Skeletal muscle tissue (tissue), 3 donors: ENCODE measurements at regions not wholly inside any gene's neighbourhood (a gene's known extent, or its start where the extent isn't known, plus 50 kb on each side); places are given as distances from the start of the nearest gene placed in this dataset.

Source experiments
- H3K27ac ChIP-seq: one replicate; pipeline ENCODE4 v1.7.0; 2013; ENCODE audit warnings: mild to moderate bottlenecking, low read depth, low read length, inconsistent platforms
- H3K27me3 ChIP-seq, 3 donors: one replicate each; pipeline ENCODE4 v1.7.0; 2013; ENCODE audit warnings: low read length in 3 of 3; ENCODE audit not compliant: control insufficient read depth in 3 of 3, insufficient read depth in 3 of 3
- H3K36me3 ChIP-seq, 3 donors: one replicate each; pipeline ENCODE4 v1.7.0; 2013; ENCODE audit warnings: low read length in 3 of 3; ENCODE audit not compliant: control insufficient read depth in 3 of 3, insufficient read depth in 3 of 3
- H3K4me1 ChIP-seq, 3 donors: one replicate each; pipeline ENCODE4 v1.7.0; 2013; ENCODE audit warnings: low read length in 3 of 3, mild to moderate bottlenecking in 3 of 3; ENCODE audit not compliant: control insufficient read depth in 3 of 3, insufficient read depth in 3 of 3
- H3K4me3 ChIP-seq, 3 donors: one replicate each; pipeline ENCODE4 v1.7.0; 2013; ENCODE audit warnings: low read length in 3 of 3
- H3K9ac ChIP-seq, 3 donors: one replicate each; pipeline ENCODE4 v1.7.0; 2013; ENCODE audit warnings: low read length in 3 of 3, mild to moderate bottlenecking in 3 of 3, moderate library complexity in 2 of 3, low read depth in 1 of 3
- H3K9me3 ChIP-seq, 3 donors: one replicate each; pipeline ENCODE4 v1.7.0; 2013; ENCODE audit warnings: low read length in 3 of 3; ENCODE audit not compliant: control insufficient read depth in 3 of 3
- donor health status: Osteomylitis.

DNA sequence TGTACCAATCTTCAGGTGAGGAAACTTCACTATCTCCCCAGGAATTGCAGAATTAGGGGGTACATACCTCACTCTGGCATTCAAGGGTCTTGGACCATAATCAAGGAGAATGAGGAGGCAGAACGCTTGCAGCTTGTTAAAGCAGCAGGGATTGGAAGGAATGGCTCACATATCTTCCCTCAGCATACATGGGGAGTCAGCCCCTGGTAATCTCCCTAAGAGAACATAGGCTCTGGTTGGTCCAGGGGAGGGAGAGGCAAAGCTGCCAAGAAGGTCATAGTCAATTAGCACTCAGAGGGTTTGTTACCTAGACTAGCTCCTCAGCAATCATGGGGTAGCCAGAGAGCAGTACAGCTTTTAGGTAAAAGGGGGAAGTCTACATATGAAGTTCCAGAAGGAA lies 256.8 kb downstream of the INSC start:
- Histone ChIP-seq H3K27me3 (no peaks in the 10 kb centered on the region), H3K9me3 (peaks cover 0 to 2% (median 0%) of the 10 kb centered on the region in 3 donors), H3K4me1 (no peaks in the 10 kb centered on the region), H3K4me3 (no peak overlapping the region), H3K9ac (no peak overlapping the region), H3K27ac (no peak overlapping the region), H3K36me3 (no peaks in the 10 kb centered on the region)

- Histone ChIP-seq H3K36me3 (no peaks in the 10 kb centered on the region), H3K27me3 (no peaks in the 10 kb centered on the region)
These were observed 259.7 kb downstream of the INSC start for GRCh38 chr11:15374418-15374817.

GRCh38 chr11:15378941-15379340 lies 264.2 kb downstream of the INSC start:
- Histone ChIP-seq H3K36me3 (no peaks in the 10 kb centered on the region), H3K27ac (no peak overlapping the region), H3K4me3 (no peak overlapping the region), H3K27me3 (no peaks in the 10 kb centered on the region), H3K4me1 (no peaks in the 10 kb centered on the region), H3K9ac (no peak overlapping the region), H3K9me3 (no peaks in the 10 kb centered on the region)

More at GRCh38 chr11:15374418-15374817, 259.7 kb downstream of the INSC start:
- Histone ChIP-seq H3K9me3 (no peaks in the 10 kb centered on the region), H3K9ac (no peak overlapping the region), H3K27ac (no peak overlapping the region), H3K4me1 (no peaks in the 10 kb centered on the region), H3K4me3 (no peak overlapping the region)

DNA sequence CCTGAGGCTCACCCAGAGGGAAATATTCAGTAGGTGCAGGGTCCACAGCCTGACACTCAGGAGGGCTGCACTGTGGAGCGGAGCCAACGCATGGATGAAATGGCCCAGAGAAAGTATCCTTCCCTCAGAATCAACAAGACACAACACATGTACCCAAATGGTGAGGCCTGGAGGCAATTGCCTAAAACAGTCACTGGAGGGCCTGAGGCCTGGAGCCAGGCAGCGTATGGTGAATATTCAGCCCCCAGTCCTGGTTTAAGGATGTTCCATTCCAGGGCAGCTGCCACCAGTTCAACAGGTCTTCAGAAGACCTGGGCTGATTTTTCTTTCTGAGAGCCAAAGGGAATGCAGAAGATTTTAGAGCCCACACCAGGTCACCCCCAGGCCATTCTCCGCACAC lies 264.8 kb downstream of the INSC start:
- Histone ChIP-seq H3K4me1 (no peaks in the 10 kb centered on the region), H3K4me3 (no peak overlapping the region)

DNA sequence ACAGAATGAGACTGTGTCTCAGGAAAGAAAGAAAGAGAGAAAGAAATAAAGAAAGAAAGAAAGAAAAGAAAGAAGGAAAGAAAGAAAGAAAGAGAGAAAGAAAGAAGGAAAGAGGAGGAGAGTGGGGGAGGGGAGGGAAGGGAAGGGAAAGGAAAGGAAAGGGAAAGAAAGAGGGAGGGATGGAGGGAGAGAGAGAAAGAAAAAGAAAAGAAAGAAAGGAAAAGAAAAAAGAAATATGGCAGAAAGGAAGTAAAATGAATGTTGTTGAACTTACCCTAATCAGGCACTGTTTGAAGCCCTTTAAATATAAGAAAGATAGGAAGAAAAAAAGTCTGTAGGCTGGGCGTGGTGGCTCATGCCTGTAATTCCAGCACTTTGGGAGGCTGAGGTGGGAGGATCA lies 276.1 kb downstream of the INSC start:
- no peak overlapping the region for H3K27ac ChIP-seq
- no peaks in the 10 kb centered on the region for H3K27me3 ChIP-seq
- H3K9ac ChIP-seq = no peak overlapping the region
- H3K36me3 ChIP-seq = no peaks in the 10 kb centered on the region
- no peaks in the 10 kb centered on the region for H3K9me3 ChIP-seq
- H3K4me1 ChIP-seq = no peaks in the 10 kb centered on the region
- H3K4me3 ChIP-seq = no peak overlapping the region

More for the DNA sequence above, 264.8 kb downstream of the INSC start:
- Histone ChIP-seq H3K36me3 (no peaks in the 10 kb centered on the region), H3K9me3 (no peaks in the 10 kb centered on the region), H3K27me3 (no peaks in the 10 kb centered on the region), H3K27ac (no peak overlapping the region), H3K9ac (no peak overlapping the region)

GRCh38 chr11:15396778-15397177 lies 282.1 kb downstream of the INSC start:
- no peaks in the 10 kb centered on the region for H3K27me3 ChIP-seq
- no peak overlapping the region for H3K4me3 ChIP-seq
- H3K9ac ChIP-seq = no peak overlapping the region
- peaks cover 0 to 2% (median 0%) of the 10 kb centered on the region in 3 donors for H3K9me3 ChIP-seq
- H3K27ac ChIP-seq = no peak overlapping the region
- H3K4me1 ChIP-seq = no peaks in the 10 kb centered on the region
- no peaks in the 10 kb centered on the region for H3K36me3 ChIP-seq

- no peaks in the 10 kb centered on the region for H3K27me3 ChIP-seq
- H3K27ac ChIP-seq = no peak overlapping the region
- no peaks in the 10 kb centered on the region for H3K9me3 ChIP-seq
- no peak overlapping the region for H3K9ac ChIP-seq
- no peaks in the 10 kb centered on the region for H3K4me1 ChIP-seq
- H3K36me3 ChIP-seq = no peaks in the 10 kb centered on the region
- no peak overlapping the region for H3K4me3 ChIP-seq
These were observed 292.2 kb downstream of the INSC start for GRCh38 chr11:15406851-15407351.

DNA sequence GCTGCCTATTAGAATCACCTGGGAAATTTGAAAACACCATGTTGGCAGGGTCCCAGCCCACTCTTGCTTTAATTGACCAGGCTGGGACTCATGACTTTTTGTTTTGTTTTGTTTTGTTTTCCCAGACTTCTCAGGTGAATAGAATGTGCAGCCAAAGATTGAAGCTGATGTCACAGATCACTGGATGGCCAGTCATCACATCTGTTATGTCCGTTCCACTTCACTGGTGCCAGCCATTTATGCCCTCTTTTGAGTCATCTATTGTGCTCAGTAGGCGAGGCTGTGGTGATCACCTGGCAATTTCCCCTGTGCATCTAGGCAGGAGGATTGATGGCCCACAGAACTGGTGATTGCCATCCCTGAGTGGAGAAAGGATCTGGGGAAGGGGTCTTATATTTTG lies 297.3 kb downstream of the INSC start:
- H3K4me3 ChIP-seq = no peak overlapping the region
- H3K27me3 ChIP-seq = no peaks in the 10 kb centered on the region
- H3K9ac ChIP-seq = no peak overlapping the region
- H3K36me3 ChIP-seq = no peaks in the 10 kb centered on the region
- H3K27ac ChIP-seq = no peak overlapping the region
- peaks cover 0 to 2% (median 0%) of the 10 kb centered on the region in 3 donors for H3K9me3 ChIP-seq
- H3K4me1 ChIP-seq = no peaks in the 10 kb centered on the region

DNA sequence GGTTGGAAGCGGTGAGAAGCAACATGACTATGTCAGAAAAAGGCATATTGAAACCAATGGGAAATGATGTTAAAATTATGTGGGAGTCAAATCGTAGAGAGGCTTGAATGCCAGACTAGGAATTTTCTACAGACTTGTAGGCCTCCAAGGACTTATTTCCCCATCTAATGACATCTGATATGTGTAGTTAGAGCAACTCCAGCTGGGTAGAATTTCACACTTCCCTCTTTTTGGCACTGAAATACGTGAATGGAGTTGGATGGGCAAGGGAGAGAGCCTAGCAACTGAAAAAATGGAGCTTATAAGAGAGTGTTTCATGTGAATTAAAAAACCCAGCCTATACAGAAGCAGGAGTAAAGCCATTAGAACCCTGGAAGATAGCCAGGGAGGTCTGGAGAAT lies 304.2 kb downstream of the INSC start:
- no peaks in the 10 kb centered on the region for H3K36me3 ChIP-seq
- no peak overlapping the region for H3K27ac ChIP-seq
- H3K27me3 ChIP-seq = no peaks in the 10 kb centered on the region
- H3K4me1 ChIP-seq = no peaks in the 10 kb centered on the region
- no peak overlapping the region for H3K9ac ChIP-seq
- peaks cover 0 to 2% (median 0%) of the 10 kb centered on the region in 3 donors for H3K9me3 ChIP-seq
- H3K4me3 ChIP-seq = no peak overlapping the region

- H3K9ac ChIP-seq = no peak overlapping the region
These were observed 305.0 kb downstream of the INSC start for GRCh38 chr11:15419696-15420095.

GRCh38 chr11:15430381-15430780 lies 315.7 kb downstream of the INSC start:
- no peak overlapping the region for H3K27ac ChIP-seq
- no peak overlapping the region for H3K4me3 ChIP-seq
- H3K27me3 ChIP-seq = no peaks in the 10 kb centered on the region
- no peak overlapping the region for H3K9ac ChIP-seq
- no peaks in the 10 kb centered on the region for H3K4me1 ChIP-seq
- H3K36me3 ChIP-seq = no peaks in the 10 kb centered on the region
- H3K9me3 ChIP-seq = peaks cover 0 to 2% (median 0%) of the 10 kb centered on the region in 3 donors

More at GRCh38 chr11:15419696-15420095, 305.0 kb downstream of the INSC start:
- Histone ChIP-seq H3K36me3 (no peaks in the 10 kb centered on the region), H3K4me1 (no peaks in the 10 kb centered on the region), H3K27ac (no peak overlapping the region), H3K4me3 (no peak overlapping the region), H3K9me3 (peaks cover 0 to 2% (median 0%) of the 10 kb centered on the region in 3 donors), H3K27me3 (no peaks in the 10 kb centered on the region)
